ENCODE measurements at regions not wholly inside any gene's neighbourhood (a gene's known extent, or its start where the extent isn't known, plus 50 kb on each side); places are given as distances from the start of the nearest gene placed in this dataset.

DNA sequence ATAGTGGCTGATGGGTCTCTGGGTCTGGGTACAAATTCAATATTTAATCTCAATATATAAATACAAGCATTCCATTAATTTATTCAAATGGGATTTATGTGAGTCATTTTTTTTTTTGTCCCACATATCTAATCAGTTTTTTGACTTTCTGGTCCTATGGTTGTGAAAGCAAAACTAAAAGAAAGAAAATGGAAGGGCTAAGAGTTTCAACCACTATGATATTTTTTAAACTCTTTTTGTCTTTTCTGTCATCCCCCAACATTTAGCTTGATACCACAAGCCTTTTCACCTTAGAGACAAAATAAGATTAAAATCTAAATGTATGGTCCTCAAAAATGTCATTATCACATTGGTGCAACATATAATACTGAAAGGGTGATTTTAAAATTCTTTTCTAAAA is 602.7 kb upstream of the CHRM3 start:
- Mint-ChIP-seq H3K27me3 (no peaks in the 10 kb centered on the region), H3K36me3 (ENCODE audit: low read depth) (no peaks in the 10 kb centered on the region), H3K9me3 (peaks cover 14% of the 10 kb centered on the region), H3K4me3 (no peak overlapping the region), H3K27ac (no peak overlapping the region), H3K4me1 (ENCODE audit: low read depth) (no peaks in the 10 kb centered on the region)
- intact Hi-C loops (cut with micrococcal nuclease) = no loop called here

DNA sequence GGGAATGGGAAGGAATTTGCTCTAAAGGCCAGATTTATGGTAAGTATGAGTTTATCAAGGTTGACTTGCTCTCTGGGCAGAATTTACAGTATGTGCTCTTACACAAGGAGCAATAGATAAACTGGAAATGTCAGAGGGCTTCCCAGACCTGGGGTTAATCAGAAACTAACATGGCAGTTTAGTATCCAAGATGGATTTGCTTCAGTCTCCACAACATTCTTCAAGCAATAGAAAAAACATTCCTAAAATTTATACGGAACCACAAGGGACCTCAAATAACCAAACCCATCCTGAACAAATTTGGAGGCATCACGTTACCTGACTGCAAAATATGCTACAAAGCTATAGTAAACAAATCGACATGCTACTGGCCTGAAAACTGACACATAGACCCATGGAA is 606.7 kb upstream of the CHRM3 start:
- intact Hi-C loops (cut with micrococcal nuclease) = no loop called here
- H3K4me1 Mint-ChIP-seq (ENCODE audit: low read depth) = no peaks in the 10 kb centered on the region

DNA sequence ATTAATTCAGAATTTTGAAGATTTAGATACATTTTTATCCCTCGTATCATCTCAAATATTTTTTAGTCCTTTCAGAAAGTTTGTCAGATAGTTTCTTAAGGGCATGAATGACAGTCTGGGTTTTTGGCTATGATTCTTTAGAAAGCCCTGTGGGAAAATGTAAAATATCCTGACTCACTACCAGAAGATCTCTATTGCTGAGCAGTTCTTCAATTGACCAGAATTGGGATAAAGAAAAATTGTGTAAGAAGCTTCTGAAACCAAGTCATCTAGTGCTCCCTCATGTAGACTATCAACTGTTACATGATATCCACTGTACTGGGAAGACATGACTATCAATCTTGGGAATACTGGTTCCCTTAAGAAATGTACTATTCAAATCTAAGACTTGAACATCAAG is 608.3 kb upstream of the CHRM3 start:
- no peak overlapping the region for H3K4me3 Mint-ChIP-seq

More for the DNA sequence above, 606.7 kb upstream of the CHRM3 start:
- H3K27me3 Mint-ChIP-seq = no peaks in the 10 kb centered on the region
- peaks cover 14% of the 10 kb centered on the region for H3K9me3 Mint-ChIP-seq
- H3K4me3 Mint-ChIP-seq = no peak overlapping the region
- no peaks in the 10 kb centered on the region for H3K36me3 Mint-ChIP-seq (ENCODE audit: low read depth)
- H3K27ac Mint-ChIP-seq = no peak overlapping the region

DNA sequence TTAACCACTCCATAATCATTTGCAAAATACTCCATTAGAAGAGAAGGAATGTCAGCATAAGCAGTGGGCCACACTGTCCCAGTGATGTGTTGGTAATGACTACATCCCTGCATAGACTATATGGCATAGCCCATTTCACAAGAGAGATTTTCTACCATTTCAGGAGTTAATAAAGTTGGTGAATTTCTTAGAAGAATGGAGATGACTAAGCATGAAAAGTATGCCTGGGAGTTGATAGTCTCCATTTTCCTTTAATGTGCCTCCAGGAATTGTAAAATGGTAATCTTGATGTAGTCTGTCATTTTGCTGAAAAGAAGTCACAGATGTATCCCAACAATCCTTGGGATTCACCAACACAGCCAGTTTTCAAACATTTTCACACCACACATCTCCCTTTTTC is 608.8 kb upstream of the CHRM3 start:
- Mint-ChIP-seq H3K9me3 (peaks cover 14% of the 10 kb centered on the region), H3K27ac (no peak overlapping the region), H3K36me3 (ENCODE audit: low read depth) (no peaks in the 10 kb centered on the region), H3K27me3 (no peaks in the 10 kb centered on the region), H3K4me3 (no peak overlapping the region), H3K4me1 (ENCODE audit: low read depth) (no peaks in the 10 kb centered on the region)
- intact Hi-C loops (cut with micrococcal nuclease) = no loop called here

More for the DNA sequence above, 608.3 kb upstream of the CHRM3 start:
- intact Hi-C loops (cut with micrococcal nuclease) = no loop called here
- Mint-ChIP-seq H3K27me3 (no peaks in the 10 kb centered on the region), H3K4me1 (ENCODE audit: low read depth) (no peaks in the 10 kb centered on the region), H3K27ac (no peak overlapping the region), H3K9me3 (peaks cover 14% of the 10 kb centered on the region), H3K36me3 (ENCODE audit: low read depth) (no peaks in the 10 kb centered on the region)

DNA sequence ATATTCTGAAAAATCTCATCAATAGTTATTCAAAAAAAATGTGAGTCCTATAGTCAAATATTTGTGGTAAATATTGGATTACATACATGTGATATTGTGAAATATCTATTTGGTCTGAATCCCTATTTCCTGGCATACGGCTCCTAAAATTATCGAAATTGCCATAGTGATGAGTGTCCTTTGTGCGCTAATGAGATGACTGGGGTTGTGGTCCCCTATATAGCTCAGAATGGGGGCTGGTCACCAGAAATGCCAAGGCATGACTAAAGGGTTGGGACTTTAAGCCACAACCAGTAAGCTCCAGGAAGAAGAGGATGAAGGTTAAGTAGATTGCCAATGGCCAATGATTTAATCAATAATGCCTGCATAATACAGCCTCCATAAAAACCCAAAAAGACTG is 610.2 kb upstream of the CHRM3 start:
- no peaks in the 10 kb centered on the region for H3K4me1 Mint-ChIP-seq (ENCODE audit: low read depth)
- H3K36me3 Mint-ChIP-seq (ENCODE audit: low read depth) = no peaks in the 10 kb centered on the region
- no peak overlapping the region for H3K27ac Mint-ChIP-seq
- intact Hi-C loops (cut with micrococcal nuclease) = no loop called here
- no peak overlapping the region for H3K4me3 Mint-ChIP-seq
- no peaks in the 10 kb centered on the region for H3K27me3 Mint-ChIP-seq
- peaks cover 20% of the 10 kb centered on the region for H3K9me3 Mint-ChIP-seq

DNA sequence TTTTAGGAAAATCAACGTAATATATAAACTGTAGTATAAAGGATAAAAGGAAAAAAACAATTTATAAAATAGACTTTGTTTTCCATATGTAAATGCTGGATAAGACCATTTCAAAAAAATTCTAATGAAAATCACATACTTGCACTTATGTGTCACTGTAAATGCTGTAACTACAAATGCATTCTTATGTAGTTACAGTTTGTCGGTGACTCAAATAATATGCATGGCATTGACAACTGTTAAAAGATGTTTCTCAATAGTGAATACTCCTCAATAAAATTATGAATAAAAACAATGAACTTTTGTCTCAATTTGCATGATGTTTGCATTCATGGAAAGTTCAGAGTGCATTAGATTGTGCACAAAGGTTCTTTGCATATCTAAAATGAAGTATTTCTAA is 614.0 kb upstream of the CHRM3 start:
- Mint-ChIP-seq H3K4me3 (no peak overlapping the region), H3K9me3 (peaks cover 6% of the 10 kb centered on the region), H3K36me3 (ENCODE audit: low read depth) (no peaks in the 10 kb centered on the region), H3K27me3 (no peaks in the 10 kb centered on the region), H3K27ac (no peak overlapping the region), H3K4me1 (ENCODE audit: low read depth) (no peaks in the 10 kb centered on the region)
- intact Hi-C loops (cut with micrococcal nuclease) = no loop called here

DNA sequence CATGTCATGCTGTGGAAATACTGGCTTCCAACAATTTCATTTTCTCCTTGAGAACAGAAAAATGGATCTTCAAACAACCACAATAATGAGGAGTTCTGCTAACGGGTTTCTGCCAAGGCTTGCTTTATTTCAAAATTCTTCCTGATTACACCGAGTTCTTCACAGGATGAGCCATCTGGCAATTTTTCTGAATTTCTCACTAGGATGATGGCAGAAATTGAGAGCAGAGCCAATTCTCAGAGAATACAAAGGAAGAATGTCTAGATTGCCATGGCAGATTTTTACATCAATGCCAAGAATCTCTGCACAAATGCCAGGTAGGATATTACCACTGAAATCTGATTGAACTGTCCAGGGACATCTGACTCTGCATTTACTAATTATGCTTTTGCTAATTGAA is 619.0 kb upstream of the CHRM3 start:
- intact Hi-C loops (cut with micrococcal nuclease) = no loop called here
- Mint-ChIP-seq H3K36me3 (ENCODE audit: low read depth) (no peaks in the 10 kb centered on the region), H3K4me1 (ENCODE audit: low read depth) (no peaks in the 10 kb centered on the region), H3K9me3 (peaks cover 50% of the 10 kb centered on the region), H3K27ac (no peak overlapping the region), H3K4me3 (no peak overlapping the region), H3K27me3 (no peaks in the 10 kb centered on the region)

DNA sequence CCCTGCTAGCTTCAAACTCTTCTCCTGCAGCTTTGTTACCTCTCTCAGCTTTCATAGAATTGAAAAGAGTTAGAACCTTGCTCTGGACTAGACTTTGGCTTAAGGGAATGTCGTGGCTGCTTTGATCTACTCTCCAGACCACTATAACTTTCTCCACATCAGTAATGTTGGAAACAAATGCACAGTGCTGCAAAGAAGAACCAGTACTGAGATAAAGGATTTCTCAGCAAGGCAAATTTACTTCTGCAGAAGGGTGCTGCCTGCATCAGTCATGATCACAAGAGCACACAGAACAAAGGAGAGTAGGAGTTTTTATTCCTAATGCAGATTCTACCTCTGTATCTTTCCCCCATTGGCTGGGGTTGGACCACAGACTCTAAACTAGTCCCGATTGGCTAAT is 621.6 kb upstream of the CHRM3 start:
- H3K9me3 Mint-ChIP-seq = peaks cover 57% of the 10 kb centered on the region
- no peak overlapping the region for H3K4me3 Mint-ChIP-seq
- intact Hi-C loops (cut with micrococcal nuclease) = no loop called here
- no peaks in the 10 kb centered on the region for H3K27me3 Mint-ChIP-seq
- H3K36me3 Mint-ChIP-seq (ENCODE audit: low read depth) = no peaks in the 10 kb centered on the region
- H3K4me1 Mint-ChIP-seq (ENCODE audit: low read depth) = no peaks in the 10 kb centered on the region
- H3K27ac Mint-ChIP-seq = no peak overlapping the region

DNA sequence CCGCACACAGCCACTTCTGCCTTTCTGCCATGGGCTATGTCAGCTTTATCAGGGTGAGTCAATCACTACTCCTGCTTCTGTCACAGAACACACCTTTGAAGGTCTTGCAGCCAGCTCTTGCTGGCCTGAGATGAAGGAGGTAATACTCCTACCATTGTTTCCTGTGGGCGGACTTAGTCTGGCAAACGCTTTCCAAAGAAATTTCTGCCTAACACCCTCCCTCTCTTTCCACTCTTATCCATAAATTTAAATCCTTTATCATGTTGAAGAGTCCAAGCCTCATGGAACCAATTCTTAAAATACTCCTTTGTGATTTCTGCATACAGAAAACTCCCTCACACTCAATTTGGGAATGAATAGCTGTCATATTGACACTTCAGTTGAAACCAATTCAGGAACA is 633.1 kb upstream of the CHRM3 start:
- no peaks in the 10 kb centered on the region for H3K36me3 Mint-ChIP-seq (ENCODE audit: low read depth)
- intact Hi-C loops (cut with micrococcal nuclease) = no loop called here
- H3K27me3 Mint-ChIP-seq = no peaks in the 10 kb centered on the region

DNA sequence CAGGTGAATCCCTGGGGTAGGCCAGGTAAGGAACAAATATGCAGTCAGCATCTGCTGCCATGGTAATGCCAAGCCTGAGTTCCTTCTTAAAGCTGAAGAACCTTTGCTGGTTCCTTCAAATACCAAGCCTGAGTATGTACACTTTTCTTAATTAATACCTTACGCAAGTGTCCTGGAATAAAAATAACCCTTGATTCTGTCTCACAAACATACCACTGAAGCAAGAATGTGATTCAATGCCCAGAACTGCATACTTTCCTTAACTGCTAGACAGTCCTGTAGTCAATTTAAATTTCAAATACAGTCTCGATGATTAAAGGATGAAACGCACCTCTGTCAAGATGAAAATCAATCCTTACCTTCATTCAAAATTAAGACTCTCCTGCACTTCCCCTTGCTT is 634.0 kb upstream of the CHRM3 start:
- Mint-ChIP-seq H3K4me1 (ENCODE audit: low read depth) (no peaks in the 10 kb centered on the region), H3K36me3 (ENCODE audit: low read depth) (no peaks in the 10 kb centered on the region), H3K4me3 (no peak overlapping the region), H3K9me3 (peaks cover 43% of the 10 kb centered on the region), H3K27ac (no peak overlapping the region), H3K27me3 (no peaks in the 10 kb centered on the region)
- intact Hi-C loops (cut with micrococcal nuclease) = no loop called here

More for the DNA sequence above, 633.1 kb upstream of the CHRM3 start:
- Mint-ChIP-seq H3K4me3 (no peak overlapping the region), H3K9me3 (peaks cover 33% of the 10 kb centered on the region), H3K4me1 (ENCODE audit: low read depth) (no peaks in the 10 kb centered on the region), H3K27ac (no peak overlapping the region)

DNA sequence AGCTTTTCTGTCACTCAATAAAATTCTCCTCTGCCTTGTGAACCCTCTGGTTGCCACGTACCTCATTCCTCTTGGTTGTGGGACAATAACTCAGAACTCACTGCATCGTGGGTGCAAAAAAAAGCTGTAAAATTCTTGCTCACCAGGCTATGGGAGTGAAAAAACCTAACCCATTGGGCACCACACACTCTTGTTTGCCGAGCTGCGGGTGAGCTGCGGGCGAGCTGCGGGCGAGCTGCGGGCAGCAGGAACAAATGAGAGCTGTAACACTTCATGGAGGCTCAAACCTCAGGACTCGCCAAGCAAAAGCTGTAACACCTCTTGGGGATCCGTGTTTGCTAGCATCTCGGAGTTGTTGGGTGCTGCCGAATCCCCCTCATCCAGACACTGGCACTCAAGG is 641.3 kb upstream of the CHRM3 start:
- intact Hi-C loops (cut with micrococcal nuclease) = no loop called here
- Mint-ChIP-seq H3K4me3 (no peak overlapping the region), H3K27ac (no peak overlapping the region), H3K36me3 (ENCODE audit: low read depth) (no peaks in the 10 kb centered on the region), H3K27me3 (no peaks in the 10 kb centered on the region), H3K4me1 (ENCODE audit: low read depth) (no peaks in the 10 kb centered on the region), H3K9me3 (peaks cover 69% of the 10 kb centered on the region)

DNA sequence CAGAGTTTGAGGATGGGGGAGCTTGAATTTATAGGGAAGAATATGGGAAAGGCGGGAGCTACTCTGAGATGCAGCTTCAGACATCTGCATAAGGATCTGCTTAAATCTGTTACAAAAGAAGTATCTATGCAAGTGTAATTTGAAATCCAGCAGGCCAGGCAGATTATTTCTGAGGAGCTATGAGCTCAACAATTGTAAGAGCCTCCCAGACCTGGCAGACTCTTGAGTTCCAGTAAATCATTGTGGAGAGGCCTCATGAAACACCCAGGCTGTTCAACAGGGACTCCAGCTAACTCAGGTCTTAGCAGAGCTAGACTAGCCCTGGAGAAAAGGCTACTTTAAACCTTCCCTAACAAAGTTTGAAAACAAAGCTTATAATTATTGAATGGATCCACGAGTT is 647.5 kb upstream of the CHRM3 start:
- Mint-ChIP-seq H3K27ac (no peak overlapping the region), H3K4me3 (no peak overlapping the region), H3K9me3 (peaks cover 14% of the 10 kb centered on the region), H3K4me1 (ENCODE audit: low read depth) (no peaks in the 10 kb centered on the region), H3K36me3 (ENCODE audit: low read depth) (no peaks in the 10 kb centered on the region), H3K27me3 (no peaks in the 10 kb centered on the region)
- intact Hi-C loops (cut with micrococcal nuclease) = no loop called here

DNA sequence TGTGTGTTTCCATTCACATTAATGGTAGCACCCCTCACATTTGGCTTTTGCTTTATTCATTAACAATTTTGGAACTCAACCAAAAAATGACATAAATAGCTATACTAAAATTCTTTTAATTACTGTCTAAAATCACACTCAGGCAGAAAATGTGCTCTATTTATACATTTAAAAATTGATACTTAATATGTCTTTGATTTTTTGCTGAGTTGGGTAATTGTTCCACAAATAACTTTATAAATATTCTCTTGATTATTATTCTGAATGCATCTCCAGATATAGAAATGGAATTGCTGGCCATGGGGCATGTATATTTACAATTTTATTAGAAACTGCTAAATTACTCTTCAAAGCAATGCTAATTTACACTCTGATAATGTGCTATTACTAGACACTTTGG is 658.7 kb upstream of the CHRM3 start:
- Mint-ChIP-seq H3K9me3 (peaks cover 8% of the 10 kb centered on the region), H3K4me3 (no peak overlapping the region), H3K27me3 (no peaks in the 10 kb centered on the region), H3K27ac (no peak overlapping the region), H3K36me3 (ENCODE audit: low read depth) (no peaks in the 10 kb centered on the region), H3K4me1 (ENCODE audit: low read depth) (no peaks in the 10 kb centered on the region)
- intact Hi-C loops (cut with micrococcal nuclease) = no loop called here

DNA sequence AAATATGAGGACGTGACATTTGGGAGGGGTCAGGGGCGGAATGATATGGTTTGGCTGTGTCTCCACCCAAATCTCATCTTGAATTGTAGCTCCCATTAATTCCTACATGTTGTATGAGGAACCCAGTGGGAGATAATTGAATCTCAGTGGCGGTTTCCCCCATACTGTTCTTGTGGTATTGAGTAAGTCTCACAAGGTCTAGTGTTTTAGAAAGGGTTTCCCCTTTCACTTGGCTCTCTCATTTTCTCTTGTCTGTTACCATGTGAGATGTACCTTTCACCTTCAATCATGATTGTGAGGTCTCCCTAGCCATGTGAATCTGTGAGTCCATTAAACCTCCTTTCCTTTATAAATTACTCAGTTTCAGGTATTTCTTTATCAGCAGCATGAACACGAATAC is 663.6 kb upstream of the CHRM3 start:
- Mint-ChIP-seq H3K27ac (no peak overlapping the region), H3K9me3 (peaks cover 33% of the 10 kb centered on the region), H3K36me3 (ENCODE audit: low read depth) (no peaks in the 10 kb centered on the region), H3K27me3 (no peaks in the 10 kb centered on the region), H3K4me3 (no peak overlapping the region), H3K4me1 (ENCODE audit: low read depth) (no peaks in the 10 kb centered on the region)
- intact Hi-C loops (cut with micrococcal nuclease) = no loop called here

DNA sequence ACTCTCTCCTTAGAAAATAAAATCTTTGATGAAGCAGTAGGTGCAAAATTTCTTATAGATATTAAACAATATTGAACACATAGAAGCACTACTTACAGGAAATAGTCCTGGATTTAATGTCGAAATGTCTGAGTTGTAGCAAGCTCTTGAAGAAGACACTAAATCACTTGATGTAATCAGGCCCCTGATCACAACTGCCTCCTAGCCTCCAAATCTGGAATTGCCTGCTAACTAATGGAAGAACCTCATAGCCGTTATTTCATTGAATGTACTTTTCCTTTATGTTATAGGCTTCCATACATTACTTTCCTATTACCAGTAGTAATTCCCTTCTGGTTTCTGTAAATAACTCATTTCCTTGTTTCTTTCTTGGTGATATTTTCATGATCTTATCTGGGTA is 675.7 kb upstream of the CHRM3 start:
- Mint-ChIP-seq H3K4me3 (no peak overlapping the region), H3K36me3 (ENCODE audit: low read depth) (no peaks in the 10 kb centered on the region), H3K27me3 (no peaks in the 10 kb centered on the region), H3K27ac (no peak overlapping the region), H3K4me1 (ENCODE audit: low read depth) (no peaks in the 10 kb centered on the region), H3K9me3 (no peaks in the 10 kb centered on the region)
- intact Hi-C loops (cut with micrococcal nuclease) = no loop called here

DNA sequence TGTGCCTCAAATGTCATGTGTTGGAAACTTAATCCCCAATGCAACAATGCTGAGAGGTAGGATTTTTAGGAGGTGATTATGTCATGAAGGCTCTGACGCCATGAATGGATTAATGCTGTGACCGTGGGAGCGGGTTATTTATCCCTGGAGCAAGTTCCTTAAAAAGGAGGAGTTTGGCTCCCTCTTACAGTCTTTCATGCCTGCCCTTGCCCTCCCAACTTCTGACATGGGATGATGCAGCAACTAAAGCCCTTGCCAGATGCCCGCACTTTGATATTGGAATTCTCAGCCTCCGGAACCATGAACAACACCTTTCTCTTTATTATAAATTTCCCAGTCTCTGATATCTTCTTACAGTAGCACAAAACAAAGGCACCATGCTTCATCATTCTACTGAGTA is 685.3 kb upstream of the CHRM3 start:
- peaks cover 9% of the 10 kb centered on the region for H3K9me3 Mint-ChIP-seq
- no peaks in the 10 kb centered on the region for H3K27me3 Mint-ChIP-seq
- H3K4me1 Mint-ChIP-seq (ENCODE audit: low read depth) = no peaks in the 10 kb centered on the region
- intact Hi-C loops (cut with micrococcal nuclease) = no loop called here
- no peaks in the 10 kb centered on the region for H3K36me3 Mint-ChIP-seq (ENCODE audit: low read depth)
- no peak overlapping the region for H3K27ac Mint-ChIP-seq
- no peak overlapping the region for H3K4me3 Mint-ChIP-seq

Measured in dendritic cell treated with granulocyte-macrophage colony-stimulating factor and Interleukin-4, amounts not matched to agents 40 ng/mL and 50 ng/mL, for 4 days (primary cell).